Stimulated activated naive B cell treated with anti-CD40 and anti-IgM and Interleukin-4, amounts not matched to agents 10 μg/mL and 1 μg/mL and 100 μg/mL, for 72 hours (primary cell): ENCODE measurements at regions not wholly inside any gene's neighbourhood (a gene's known extent, or its start where the extent isn't known, plus 50 kb on each side); places are given as distances from the start of the nearest gene placed in this dataset.

Source experiments
- ATAC-seq, 2 donors: fragments of 150-1000 bp; cut with Tn5 transposase; replicated peaks; 2 replicates each; pipeline ENCODE4 v1.10.0; 2021; ENCODE audit warnings: moderate library complexity in 1 of 2
- DNase-seq: peaks from one replicate; pipeline ENCODE4 v3.0.0; 2021
- H3K27ac Mint-ChIP-seq: one replicate; pipeline ENCODE4 v1.8.0; 2022; ENCODE audit warnings: mild to moderate bottlenecking, mixed read lengths
- H3K27me3 Mint-ChIP-seq, 2 donors: one replicate each; pipeline ENCODE4 v1.8.0; 2022; ENCODE audit warnings: mixed read lengths in 2 of 2
- H3K36me3 Mint-ChIP-seq, 2 donors: one replicate each; pipeline ENCODE4 v1.8.0; 2022; ENCODE audit warnings: mixed read lengths in 2 of 2, mild to moderate bottlenecking in 1 of 2
- H3K4me1 Mint-ChIP-seq, 2 donors: one replicate each; pipeline ENCODE4 v1.8.0; 2022; ENCODE audit warnings: mixed read lengths in 2 of 2, mild to moderate bottlenecking in 1 of 2
- H3K4me3 Mint-ChIP-seq, 2 donors: one replicate each; pipeline ENCODE4 v1.8.0; 2022; ENCODE audit warnings: mild to moderate bottlenecking in 2 of 2, mixed read lengths in 2 of 2, moderate library complexity in 1 of 2
- H3K9me3 Mint-ChIP-seq, 2 donors: one replicate each; pipeline ENCODE4 v1.8.0; 2022; ENCODE audit warnings: mixed read lengths in 2 of 2, mild to moderate bottlenecking in 1 of 2

- no peaks in the 10 kb centered on the region for H3K36me3 Mint-ChIP-seq
- no peaks in the 10 kb centered on the region for H3K4me1 Mint-ChIP-seq
These were observed 90.2 kb downstream of the SHOX start for GRCh38 chrX:720825-721224.

GRCh38 chrX:720250-720649 is 89.7 kb downstream of the SHOX start:
- Mint-ChIP-seq H3K4me3 (no peak overlapping the region), H3K9me3 (peaks cover 17 to 20% of the 10 kb centered on the region in 2 donors), H3K36me3 (no peaks in the 10 kb centered on the region), H3K27me3 (no peaks in the 10 kb centered on the region), H3K27ac (no peak overlapping the region), H3K4me1 (no peaks in the 10 kb centered on the region)
- no peak for DNase-seq
- ATAC-seq = no peak

More at GRCh38 chrX:720825-721224, 90.2 kb downstream of the SHOX start:
- Mint-ChIP-seq H3K9me3 (peaks cover 17 to 19% of the 10 kb centered on the region in 2 donors), H3K27ac (no peak overlapping the region), H3K27me3 (no peaks in the 10 kb centered on the region), H3K4me3 (no peak overlapping the region)
- DNase-seq = no peak
- no peak for ATAC-seq

GRCh38 chrX:716136-716535 is 85.5 kb downstream of the SHOX start:
- no peaks in the 10 kb centered on the region for H3K4me1 Mint-ChIP-seq
- ATAC-seq (no peak), DNase-seq (no peak)
- peaks cover 0 to 7% of the 10 kb centered on the region in 2 donors for H3K36me3 Mint-ChIP-seq
- H3K9me3 Mint-ChIP-seq = peaks cover 13 to 17% of the 10 kb centered on the region in 2 donors
- no peak overlapping the region for H3K4me3 Mint-ChIP-seq
- no peak overlapping the region for H3K27ac Mint-ChIP-seq
- no peaks in the 10 kb centered on the region for H3K27me3 Mint-ChIP-seq

- Mint-ChIP-seq H3K27me3 (no peaks in the 10 kb centered on the region), H3K4me3 (no peak overlapping the region), H3K4me1 (no peaks in the 10 kb centered on the region), H3K36me3 (peaks cover 0 to 7% of the 10 kb centered on the region in 2 donors), H3K27ac (no peak overlapping the region), H3K9me3 (peaks cover 16 to 23% of the 10 kb centered on the region in 2 donors)
- DNase-seq (no peak), ATAC-seq (no peak)
These were observed 83.5 kb downstream of the SHOX start for GRCh38 chrX:714131-714530.
